WTC11 (cell line): ENCODE measurements at regions not wholly inside any gene's neighbourhood (a gene's known extent, or its start where the extent isn't known, plus 50 kb on each side); places are given as distances from the start of the nearest gene placed in this dataset.

Experiments used
- TF ChIP-seq, protein P1 (sequence below): sonication (generic); formaldehyde crosslinking; IDR thresholded peaks from 2 replicates; pipeline ENCODE4 v1.8.1; 2022; ENCODE audit warnings: low read depth, missing genetic modification reagents, borderline replicate concordance
- TF ChIP-seq, protein P2 (sequence below): fragments of 200-600 bp; IDR thresholded peaks from 2 replicates; pipeline ENCODE4 v1.8.0; 2022; ENCODE audit warnings: antibody characterized with exemption
- TF ChIP-seq, protein P3 (sequence below): sonication (generic); formaldehyde crosslinking; IDR thresholded peaks from 2 replicates; pipeline ENCODE4 v1.8.0; 2022; ENCODE audit warnings: mild to moderate bottlenecking, missing genetic modification reagents

DNA sequence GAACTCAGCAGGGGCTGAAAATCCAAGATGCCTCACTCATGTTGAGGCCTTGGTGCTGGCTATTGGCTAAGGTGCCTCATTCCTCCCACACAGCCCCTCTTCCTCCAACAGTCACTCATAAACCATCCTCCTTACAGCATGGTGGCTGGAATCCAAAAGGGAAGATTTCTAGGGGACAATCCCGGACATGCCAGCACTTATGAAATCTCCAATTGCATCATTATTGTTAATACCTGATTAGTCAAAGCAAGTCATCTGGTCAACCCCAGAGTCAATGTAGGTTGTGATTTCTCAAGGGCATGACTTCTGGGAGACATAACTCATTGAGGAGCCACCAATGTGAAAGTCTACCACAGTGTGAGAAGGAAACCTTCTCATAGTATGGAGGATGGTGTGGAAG, 506.6 kb upstream of the NOX3 start:
- TF ChIP-seq, protein P1, sequence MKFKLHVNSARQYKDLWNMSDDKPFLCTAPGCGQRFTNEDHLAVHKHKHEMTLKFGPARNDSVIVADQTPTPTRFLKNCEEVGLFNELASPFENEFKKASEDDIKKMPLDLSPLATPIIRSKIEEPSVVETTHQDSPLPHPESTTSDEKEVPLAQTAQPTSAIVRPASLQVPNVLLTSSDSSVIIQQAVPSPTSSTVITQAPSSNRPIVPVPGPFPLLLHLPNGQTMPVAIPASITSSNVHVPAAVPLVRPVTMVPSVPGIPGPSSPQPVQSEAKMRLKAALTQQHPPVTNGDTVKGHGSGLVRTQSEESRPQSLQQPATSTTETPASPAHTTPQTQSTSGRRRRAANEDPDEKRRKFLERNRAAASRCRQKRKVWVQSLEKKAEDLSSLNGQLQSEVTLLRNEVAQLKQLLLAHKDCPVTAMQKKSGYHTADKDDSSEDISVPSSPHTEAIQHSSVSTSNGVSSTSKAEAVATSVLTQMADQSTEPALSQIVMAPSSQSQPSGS: no peak
- TF ChIP-seq, protein P2, sequence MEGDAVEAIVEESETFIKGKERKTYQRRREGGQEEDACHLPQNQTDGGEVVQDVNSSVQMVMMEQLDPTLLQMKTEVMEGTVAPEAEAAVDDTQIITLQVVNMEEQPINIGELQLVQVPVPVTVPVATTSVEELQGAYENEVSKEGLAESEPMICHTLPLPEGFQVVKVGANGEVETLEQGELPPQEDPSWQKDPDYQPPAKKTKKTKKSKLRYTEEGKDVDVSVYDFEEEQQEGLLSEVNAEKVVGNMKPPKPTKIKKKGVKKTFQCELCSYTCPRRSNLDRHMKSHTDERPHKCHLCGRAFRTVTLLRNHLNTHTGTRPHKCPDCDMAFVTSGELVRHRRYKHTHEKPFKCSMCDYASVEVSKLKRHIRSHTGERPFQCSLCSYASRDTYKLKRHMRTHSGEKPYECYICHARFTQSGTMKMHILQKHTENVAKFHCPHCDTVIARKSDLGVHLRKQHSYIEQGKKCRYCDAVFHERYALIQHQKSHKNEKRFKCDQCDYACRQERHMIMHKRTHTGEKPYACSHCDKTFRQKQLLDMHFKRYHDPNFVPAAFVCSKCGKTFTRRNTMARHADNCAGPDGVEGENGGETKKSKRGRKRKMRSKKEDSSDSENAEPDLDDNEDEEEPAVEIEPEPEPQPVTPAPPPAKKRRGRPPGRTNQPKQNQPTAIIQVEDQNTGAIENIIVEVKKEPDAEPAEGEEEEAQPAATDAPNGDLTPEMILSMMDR: no peak
- TF ChIP-seq, protein P3, sequence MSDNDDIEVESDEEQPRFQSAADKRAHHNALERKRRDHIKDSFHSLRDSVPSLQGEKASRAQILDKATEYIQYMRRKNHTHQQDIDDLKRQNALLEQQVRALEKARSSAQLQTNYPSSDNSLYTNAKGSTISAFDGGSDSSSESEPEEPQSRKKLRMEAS (CRISPR knock-in tag): no peak
